HCT116 (cell line): ENCODE measurements at regions not wholly inside any gene's neighbourhood (a gene's known extent, or its start where the extent isn't known, plus 50 kb on each side); places are given as distances from the start of the nearest gene placed in this dataset.

Experiments
- CEBPB ChIP-seq: IDR thresholded peaks from 2 replicates; pipeline ENCODE4 v1.6.1; 2012; ENCODE audit warnings: low read depth
- CTCF ChIP-seq, 3 experiments: fragments of 200-600 bp in 1 of 3; sonication (generic) in 1 of 3; IDR thresholded peaks in 2 of 3; conservative IDR thresholded peaks in 1 of 3; 2 replicates each; pipeline ENCODE4 v1.5.1; 2012 to 2017; ENCODE audit warnings: low read depth in 2 of 3, low read length in 2 of 3, antibody characterized with exemption in 1 of 3, borderline replicate concordance in 1 of 3, control low read depth in 1 of 3, mild to moderate bottlenecking in 1 of 3, mixed read lengths in 1 of 3, mixed run types in 1 of 3, moderate library complexity in 1 of 3; ENCODE audit not compliant: insufficient read depth in 1 of 3
- EGR1 ChIP-seq: IDR thresholded peaks from 2 replicates; pipeline ENCODE4 v1.6.1; 2012; ENCODE audit warnings: low read depth
- EZH2 ChIP-seq: fragments of 200-600 bp; sonication (generic); IDR thresholded peaks from 2 replicates; pipeline ENCODE4 v1.6.1; 2017; ENCODE audit warnings: antibody characterized with exemption, mixed run types
- FOSL1 ChIP-seq: IDR thresholded peaks from 2 replicates; pipeline ENCODE4 v1.6.1; 2012; ENCODE audit warnings: low read depth
- JUND ChIP-seq: IDR thresholded peaks from 2 replicates; pipeline ENCODE4 v1.6.1; 2012
- MAX ChIP-seq: IDR thresholded peaks from 2 replicates; pipeline ENCODE4 v1.6.1; 2012
- POLR2A ChIP-seq: IDR thresholded peaks from 2 replicates; pipeline ENCODE4 v1.7.0; 2011; ENCODE audit warnings: borderline replicate concordance; ENCODE audit not compliant: insufficient read depth, insufficient read length; ENCODE audit errors: extremely low read depth
- POLR2AphosphoS5 ChIP-seq: IDR thresholded peaks from 2 replicates; pipeline ENCODE4 v1.6.1; 2011; ENCODE audit warnings: mild to moderate bottlenecking, low read depth, low read length, moderate library complexity
- RAD21 ChIP-seq: IDR thresholded peaks from 2 replicates; pipeline ENCODE4 v1.6.1; 2012; ENCODE audit warnings: low read depth, mild to moderate bottlenecking
- TCF7L2 ChIP-seq: IDR thresholded peaks from 2 replicates; pipeline ENCODE4 v1.7.0; 2011; ENCODE audit warnings: borderline replicate concordance, inconsistent platforms; ENCODE audit not compliant: insufficient read depth, insufficient read length; ENCODE audit errors: extremely low read depth
- ZBTB33 ChIP-seq: IDR thresholded peaks from 2 replicates; pipeline ENCODE4 v1.6.1; 2011; ENCODE audit warnings: mild to moderate bottlenecking, low read length, moderate library complexity; ENCODE audit not compliant: insufficient replicate concordance; ENCODE audit errors: extremely low read depth
- ZNF274 ChIP-seq: fragments of 200-500 bp; sonication (Bioruptor generic); IDR thresholded peaks from 2 replicates; pipeline ENCODE4 v1.6.1; 2014; ENCODE audit warnings: mild to moderate bottlenecking, low read depth, low read length, inconsistent platforms
- TF ChIP-seq, protein P1 (sequence below): IDR thresholded peaks from 2 replicates; pipeline ENCODE4 v1.6.1; 2012; ENCODE audit warnings: low read depth

- no peak for TF ChIP-seq CEBPB
- TF ChIP-seq, protein P1, sequence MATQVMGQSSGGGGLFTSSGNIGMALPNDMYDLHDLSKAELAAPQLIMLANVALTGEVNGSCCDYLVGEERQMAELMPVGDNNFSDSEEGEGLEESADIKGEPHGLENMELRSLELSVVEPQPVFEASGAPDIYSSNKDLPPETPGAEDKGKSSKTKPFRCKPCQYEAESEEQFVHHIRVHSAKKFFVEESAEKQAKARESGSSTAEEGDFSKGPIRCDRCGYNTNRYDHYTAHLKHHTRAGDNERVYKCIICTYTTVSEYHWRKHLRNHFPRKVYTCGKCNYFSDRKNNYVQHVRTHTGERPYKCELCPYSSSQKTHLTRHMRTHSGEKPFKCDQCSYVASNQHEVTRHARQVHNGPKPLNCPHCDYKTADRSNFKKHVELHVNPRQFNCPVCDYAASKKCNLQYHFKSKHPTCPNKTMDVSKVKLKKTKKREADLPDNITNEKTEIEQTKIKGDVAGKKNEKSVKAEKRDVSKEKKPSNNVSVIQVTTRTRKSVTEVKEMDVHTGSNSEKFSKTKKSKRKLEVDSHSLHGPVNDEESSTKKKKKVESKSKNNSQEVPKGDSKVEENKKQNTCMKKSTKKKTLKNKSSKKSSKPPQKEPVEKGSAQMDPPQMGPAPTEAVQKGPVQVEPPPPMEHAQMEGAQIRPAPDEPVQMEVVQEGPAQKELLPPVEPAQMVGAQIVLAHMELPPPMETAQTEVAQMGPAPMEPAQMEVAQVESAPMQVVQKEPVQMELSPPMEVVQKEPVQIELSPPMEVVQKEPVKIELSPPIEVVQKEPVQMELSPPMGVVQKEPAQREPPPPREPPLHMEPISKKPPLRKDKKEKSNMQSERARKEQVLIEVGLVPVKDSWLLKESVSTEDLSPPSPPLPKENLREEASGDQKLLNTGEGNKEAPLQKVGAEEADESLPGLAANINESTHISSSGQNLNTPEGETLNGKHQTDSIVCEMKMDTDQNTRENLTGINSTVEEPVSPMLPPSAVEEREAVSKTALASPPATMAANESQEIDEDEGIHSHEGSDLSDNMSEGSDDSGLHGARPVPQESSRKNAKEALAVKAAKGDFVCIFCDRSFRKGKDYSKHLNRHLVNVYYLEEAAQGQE, result no peak
- no peak for TF ChIP-seq EZH2
- no peak for TF ChIP-seq CTCF (IDR thresholded peaks at IDR 0.05 in 2 of 3, conservative IDR thresholded peaks at IDR 0.05 in 1 of 3; ENCODE audit: borderline replicate concordance in 1 of 3, insufficient read depth in 1 of 3, low read depth in 2 of 3, low read length in 2 of 3)
- TF ChIP-seq RAD21, result no peak
- no peak for TF ChIP-seq ZNF274
- TF ChIP-seq JUND, result no peak
- no peak for TF ChIP-seq MAX
- no peak for TF ChIP-seq TCF7L2
- no peak for TF ChIP-seq ZBTB33
- TF ChIP-seq FOSL1, result no peak
- no peak for TF ChIP-seq POLR2AphosphoS5
- TF ChIP-seq POLR2A, result no peak
- TF ChIP-seq EGR1, result no peak
Observed at GRCh38 chr2:219877728-219878127, 250.3 kb downstream of the SLC4A3 start.
